RWPE1 (cell line): ENCODE measurements at regions not wholly inside any gene's neighbourhood (a gene's known extent, or its start where the extent isn't known, plus 50 kb on each side); places are given as distances from the start of the nearest gene placed in this dataset.

Experiments used
- CTCF ChIA-PET: fragments of 350-600 bp; sonication (Branson Sonifier 250); formaldehyde crosslinking; extraction: SDS; loops from one replicate; lab custom pipeline; 2021; lab: Yijun Ruan, JAX
- POLR2A ChIA-PET: fragments of 400-600 bp; formaldehyde crosslinking; extraction: SDS; loops from one replicate; lab custom pipeline; 2020; ENCODE audit warnings: antibody characterized with exemption; ENCODE audit not compliant: low non-redundant PET; lab: Yijun Ruan, JAX
- DNase-seq: peaks from one replicate; pipeline ENCODE4 v3.0.0; 2012; ENCODE audit warnings: low spot score
- H3K27ac ChIP-seq: fragments of 450-650 bp; 2 replicates; pipeline ENCODE4 v1.5.1; 2017
- CTCF ChIP-seq: fragments of 450-650 bp; conservative IDR thresholded peaks from 2 replicates; pipeline ENCODE4 v1.5.1; 2017; ENCODE audit warnings: low read depth, mild to moderate bottlenecking

GRCh38 chr22:47899894-47900293 is 1137.4 kb downstream of the TBC1D22A start:
- no peak for TF ChIP-seq CTCF
- ChIA-PET CTCF (no interaction called here), POLR2A (no interaction called here)
- DNase-seq: no peak
- H3K27ac ChIP-seq: no peak overlapping the region

- no peak overlapping the region for H3K27ac ChIP-seq
- no peak for TF ChIP-seq CTCF
- DNase-seq: no peak
- ChIA-PET POLR2A (no interaction called here), CTCF (no interaction called here)
These were observed 1136.5 kb downstream of the TBC1D22A start for GRCh38 chr22:47898946-47899345.

- H3K27ac ChIP-seq: no peak overlapping the region
- no peak for DNase-seq
- ChIA-PET POLR2A (no interaction called here), CTCF (interaction anchor here (0.6 kb wide), 1 partner anchor 10 kb away, joined by 4 read pairs; no protein-coding TSS in a partner anchor)
- TF ChIP-seq CTCF: no peak
These were observed 1129.2 kb downstream of the TBC1D22A start for GRCh38 chr22:47891609-47892008.

- CTCF ChIA-PET: no interaction called here
- POLR2A ChIA-PET: no interaction called here
These were observed 1126.4 kb downstream of the TBC1D22A start for GRCh38 chr22:47888817-47889216.

GRCh38 chr22:47884775-47885174 is 1122.3 kb downstream of the TBC1D22A start:
- POLR2A ChIA-PET: no interaction called here
- H3K27ac ChIP-seq: no peak overlapping the region
- no peak for TF ChIP-seq CTCF
- CTCF ChIA-PET: no interaction called here
- no peak for DNase-seq

More at GRCh38 chr22:47888817-47889216, 1126.4 kb downstream of the TBC1D22A start:
- no peak for TF ChIP-seq CTCF
- no peak for DNase-seq
- H3K27ac ChIP-seq: no peak overlapping the region

- CTCF ChIA-PET: no interaction called here
- POLR2A ChIA-PET: no interaction called here
- DNase-seq: no peak
- H3K27ac ChIP-seq: no peak overlapping the region
- no peak for TF ChIP-seq CTCF
These were observed 1121.8 kb downstream of the TBC1D22A start for GRCh38 chr22:47884200-47884599.

- DNase-seq: no peak
- POLR2A ChIA-PET: no interaction called here
- no peak overlapping the region for H3K27ac ChIP-seq
- TF ChIP-seq CTCF: no peak
- CTCF ChIA-PET: no interaction called here
These were observed 1121.3 kb downstream of the TBC1D22A start for GRCh38 chr22:47883757-47884156.
